Endothelial cell of umbilical vein (primary cell): ENCODE measurements at regions not wholly inside any gene's neighbourhood (a gene's known extent, or its start where the extent isn't known, plus 50 kb on each side); places are given as distances from the start of the nearest gene placed in this dataset.

Experiments used
- BruUV-seq: library from RNA; stranded (reverse); fragments of 400-500 nt; replicated peaks from 2 replicates; lab custom pipeline; 2021; lab: Mats Ljungman, UMichigan
- CTCF ChIA-PET: fragments of 300-600, 350-600 bp; sonication (Branson Sonifier 250); formaldehyde crosslinking; loops from one replicate; lab custom pipeline; 2021; ENCODE audit warnings: antibody characterized with exemption, inconsistent platforms; lab: Charles Lee
- POLR2A ChIA-PET: fragments of 300-600, 350-600 bp; sonication (Branson Sonifier 250); formaldehyde crosslinking; loops from one replicate; lab custom pipeline; 2021; ENCODE audit warnings: antibody characterized with exemption, inconsistent platforms; lab: Charles Lee
- DNase-seq: peaks from one replicate; pipeline ENCODE4 v3.0.0-alpha.2; 2011; ENCODE audit warnings: low read depth, low spot score
- FAIRE-seq: peaks from 2 replicates; lab custom pipeline; 2011; peaks lifted over from hg19 to GRCh38; lab: Jason Lieb, UNC
- H2AFZ ChIP-seq: 2 replicates; pipeline ENCODE4 v1.6.0; 2012; ENCODE audit warnings: low read depth, low read length, control low read depth, inconsistent platforms
- H3K27ac ChIP-seq: 2 replicates; pipeline ENCODE4 v1.5.1; 2011; ENCODE audit warnings: low read depth, mild to moderate bottlenecking, control low read depth, low read length, moderate library complexity; ENCODE audit not compliant: insufficient read depth
- H3K27me3 ChIP-seq, 2 experiments: 2 replicates each; pipeline versions ENCODE4 v1.6.0 to v1.6.1; 2011; ENCODE audit warnings: low read length in 2 of 2, mixed read lengths in 1 of 2; ENCODE audit not compliant: control insufficient read depth in 2 of 2, insufficient read depth in 2 of 2
- H3K36me3 ChIP-seq, 2 experiments: 2 replicates in 1 of 2; 3 replicates in 1 of 2; pipeline ENCODE4 v1.5.1; 2011; ENCODE audit warnings: low read length in 2 of 2, mild to moderate bottlenecking in 1 of 2, moderate library complexity in 1 of 2; ENCODE audit not compliant: control insufficient read depth in 2 of 2, insufficient read depth in 2 of 2; ENCODE audit errors: extremely low read depth in 1 of 2
- H3K4me1 ChIP-seq: 3 replicates; pipeline ENCODE4 v1.5.1; 2011; ENCODE audit warnings: mild to moderate bottlenecking, low read length; ENCODE audit not compliant: control insufficient read depth, insufficient read depth; ENCODE audit errors: extremely low read depth
- H3K4me2 ChIP-seq: 2 replicates; pipeline ENCODE4 v1.6.1; 2011; ENCODE audit warnings: low read length, control low read depth, mixed read lengths; ENCODE audit not compliant: insufficient read depth
- H3K4me3 ChIP-seq, 3 experiments: fragments of 200-600 bp in 1 of 3; sonication (generic), shearing (Covaris generic) in 1 of 3; replicated peaks in 1 of 3; 2 replicates each; pipeline ENCODE4 v1.5.1; 2011 to 2016; ENCODE audit warnings: control low read depth in 3 of 3, low read length in 3 of 3, mild to moderate bottlenecking in 2 of 3, inconsistent platforms in 1 of 3, low read depth in 1 of 3, moderate library complexity in 1 of 3; ENCODE audit not compliant: insufficient read depth in 1 of 3
- H3K79me2 ChIP-seq: 2 replicates; pipeline ENCODE4 v1.6.0; 2012; ENCODE audit warnings: low read length, inconsistent platforms; ENCODE audit not compliant: control insufficient read depth, insufficient read depth
- H3K9ac ChIP-seq: replicated peaks from 2 replicates; pipeline ENCODE3; 2011; ENCODE audit warnings: low read length, control low read depth; ENCODE audit not compliant: insufficient read depth; ENCODE audit errors: extremely low read depth
- H3K9me1 ChIP-seq: replicated peaks from 3 replicates; pipeline ENCODE4 v1.6.0; 2011; ENCODE audit warnings: mild to moderate bottlenecking, low read length; ENCODE audit not compliant: control insufficient read depth, insufficient read depth; ENCODE audit errors: extremely low read depth
- H3K9me3 ChIP-seq: replicated peaks from 2 replicates; pipeline ENCODE4 v1.5.1; 2012; ENCODE audit warnings: low read length, inconsistent platforms; ENCODE audit not compliant: control insufficient read depth, insufficient read depth
- H4K20me1 ChIP-seq: replicated peaks from 2 replicates; pipeline ENCODE3; 2011; ENCODE audit warnings: mild to moderate bottlenecking, low read length; ENCODE audit not compliant: control insufficient read depth, insufficient read depth; ENCODE audit errors: extremely low read depth
- CTCF ChIP-seq, 2 donors: IDR thresholded peaks; 1 replicate in 1 of 2; 2 replicates in 1 of 2; pipeline ENCODE4 v1.5.1; 2011; ENCODE audit warnings: low read length in 2 of 2, mild to moderate bottlenecking in 2 of 2, moderate library complexity in 2 of 2, control low read depth in 1 of 2, inconsistent platforms in 1 of 2, low read depth in 1 of 2; ENCODE audit not compliant: insufficient read depth in 1 of 2; ENCODE audit errors: extremely low read depth in 1 of 2
- EZH2 ChIP-seq: IDR thresholded peaks from 2 replicates; pipeline ENCODE4 v1.6.1; 2012; ENCODE audit warnings: borderline replicate concordance, low read depth, mild to moderate bottlenecking, moderate library complexity, low read length, inconsistent platforms; ENCODE audit not compliant: severe bottlenecking
- FOS ChIP-seq: IDR thresholded peaks from 2 replicates; pipeline ENCODE4 v1.6.1; 2011; ENCODE audit warnings: mild to moderate bottlenecking, low read length, moderate library complexity, borderline replicate concordance; ENCODE audit not compliant: insufficient read depth
- GATA2 ChIP-seq: IDR thresholded peaks from 2 replicates; pipeline ENCODE4 v1.7.0; 2011; ENCODE audit warnings: low read depth, mild to moderate bottlenecking, moderate library complexity, mixed read lengths, low read length; ENCODE audit not compliant: insufficient read length, insufficient read depth
- JUN ChIP-seq: IDR thresholded peaks from 2 replicates; pipeline ENCODE4 v1.6.1; 2011; ENCODE audit warnings: borderline replicate concordance, low read depth; ENCODE audit not compliant: insufficient read length, insufficient read depth
- MAX ChIP-seq: IDR thresholded peaks from 2 replicates; pipeline ENCODE4 v1.6.1; 2011; ENCODE audit not compliant: insufficient read depth, insufficient read length
- MYC ChIP-seq: IDR thresholded peaks from one replicate; pipeline ENCODE4 v1.6.1; 2011; ENCODE audit warnings: mild to moderate bottlenecking, low read depth, low read length
- POLR2A ChIP-seq: IDR thresholded peaks from 2 replicates; pipeline ENCODE4 v1.6.1; 2012; ENCODE audit warnings: low read depth, mild to moderate bottlenecking, control low read depth, low read length
- POLR2AphosphoS5 ChIP-seq: IDR thresholded peaks from 2 replicates; pipeline ENCODE4 v1.6.1; 2012; ENCODE audit warnings: low read depth, mild to moderate bottlenecking, control low read depth, low read length, moderate library complexity; ENCODE audit not compliant: insufficient read depth
- dilution Hi-C: fragments of 300-500 bp; cut with MboI; formaldehyde crosslinking; loops from one replicate; pipeline ENCODE4 v1.15.0; 2019; ENCODE audit warnings: low sequenced_read_pairs; ENCODE audit not compliant: extremely low pct_ligation_motif_present
- intact Hi-C: fragments of 100-400 bp; cut with micrococcal nuclease; formaldehyde crosslinking; loops from one replicate; pipeline ENCODE4 v1.10.0; 2022

- FAIRE-seq = no peak
- CTCF ChIA-PET = no interaction called here
Observed at GRCh38 chr2:180071797-180072196, 64.7 kb upstream of the CWC22 start.

More at GRCh38 chr2:180071797-180072196, 64.7 kb upstream of the CWC22 start:
- POLR2A ChIA-PET = no interaction called here
- Histone ChIP-seq H4K20me1 (no peaks in the 10 kb centered on the region), H3K27ac (no peak overlapping the region), H3K4me1 (no peaks in the 10 kb centered on the region), H3K9ac (no peak overlapping the region), H3K79me2 (no peaks in the 10 kb centered on the region), H3K4me2 (no peak overlapping the region), H2AFZ (no peak overlapping the region), H3K4me3 (no peak overlapping the region), H3K27me3 (no peaks in the 10 kb centered on the region), H3K9me1 (no peaks in the 10 kb centered on the region), H3K9me3 (no peaks in the 10 kb centered on the region), H3K36me3 (no peaks in the 10 kb centered on the region)
- no peak for DNase-seq
- BruUV-seq = no TSS peak
- dilution Hi-C loops = no loop called here
- TF ChIP-seq GATA2 (no peak), CTCF (IDR thresholded peaks at IDR 0.05; ENCODE audit: extremely low read depth in 1 of 2, insufficient read depth in 1 of 2, low read depth in 1 of 2, low read length in 2 of 2) (no peak), EZH2 (no peak), JUN (no peak), FOS (no peak), MAX (no peak), POLR2A (no peak), MYC (no peak), POLR2AphosphoS5 (no peak)
- intact Hi-C loops = loop anchor here (10.0 kb wide), 1 partner anchor 297 kb away; no protein-coding TSS in a partner anchor
